ENCODE measurements at regions not wholly inside any gene's neighbourhood (a gene's known extent, or its start where the extent isn't known, plus 50 kb on each side); places are given as distances from the start of the nearest gene placed in this dataset.

GRCh38 chr2:235127931-235128330 is 176.1 kb downstream of the SH3BP4 start:
- no peaks in the 10 kb centered on the region for H4K20me1 ChIP-seq (ENCODE audit: control insufficient read depth, insufficient read depth, low read depth, low read length)
- no peak overlapping the region for H3K4me3 ChIP-seq (ENCODE audit: low read length)
- 0 out of 2 replicates have a peak, but pooled peaks cover 3% of the 10 kb centered on the region for H3K27me3 ChIP-seq (ENCODE audit: control insufficient read depth, low read length)
- TF ChIP-seq EZH2phosphoT487 (IDR thresholded peaks at IDR 0.05; ENCODE audit: borderline replicate concordance, low read length) (no peak), CTCF (IDR thresholded peaks at IDR 0.05; ENCODE audit: low read depth, low read length, poor library complexity, severe bottlenecking) (no peak)
- no peaks in the 10 kb centered on the region for H3K36me3 ChIP-seq (ENCODE audit: control insufficient read depth, low read length)
- no peaks in the 10 kb centered on the region for H3K9me2 ChIP-seq (replicated peaks; ENCODE audit: control insufficient read depth, low read length)
- no peak overlapping the region for H3K4me2 ChIP-seq (ENCODE audit: low read length)
- H3K79me2 ChIP-seq (ENCODE audit: control insufficient read depth, low read length) = no peaks in the 10 kb centered on the region
- H3K9me3 ChIP-seq (ENCODE audit: control insufficient read depth, insufficient read depth, low read length) = no peaks in the 10 kb centered on the region
- H3F3A ChIP-seq (ENCODE audit: control insufficient read depth, insufficient read depth) = no peaks in the 10 kb centered on the region
- no peaks in the 10 kb centered on the region for H3K4me1 ChIP-seq (ENCODE audit: control insufficient read depth, low read length)
- H3K27ac ChIP-seq (ENCODE audit: low read depth, low read length) = no peak overlapping the region

- no peaks in the 10 kb centered on the region for H3K27me3 ChIP-seq (ENCODE audit: control insufficient read depth, low read length)
- H3K4me3 ChIP-seq (ENCODE audit: low read length) = no peak overlapping the region
- no peaks in the 10 kb centered on the region for H3K36me3 ChIP-seq (ENCODE audit: control insufficient read depth, low read length)
- H3K9me2 ChIP-seq (replicated peaks; ENCODE audit: control insufficient read depth, low read length) = no peaks in the 10 kb centered on the region
- H3K27ac ChIP-seq (ENCODE audit: low read depth, low read length) = no peak overlapping the region
- TF ChIP-seq EZH2phosphoT487 (IDR thresholded peaks at IDR 0.05; ENCODE audit: borderline replicate concordance, low read length) = no peak
- TF ChIP-seq CTCF (IDR thresholded peaks at IDR 0.05; ENCODE audit: low read depth, low read length, poor library complexity, severe bottlenecking) = no peak
- no peaks in the 10 kb centered on the region for H3F3A ChIP-seq (ENCODE audit: control insufficient read depth, insufficient read depth)
- no peak overlapping the region for H3K4me2 ChIP-seq (ENCODE audit: low read length)
- no peaks in the 10 kb centered on the region for H3K4me1 ChIP-seq (ENCODE audit: control insufficient read depth, low read length)
- H3K9me3 ChIP-seq (ENCODE audit: control insufficient read depth, insufficient read depth, low read length) = no peaks in the 10 kb centered on the region
- no peaks in the 10 kb centered on the region for H3K79me2 ChIP-seq (ENCODE audit: control insufficient read depth, low read length)
- H4K20me1 ChIP-seq (ENCODE audit: control insufficient read depth, insufficient read depth, low read depth, low read length) = no peaks in the 10 kb centered on the region
Observed at GRCh38 chr2:235129850-235130249, 178.0 kb downstream of the SH3BP4 start.

- Histone ChIP-seq H3K27ac (ENCODE audit: low read depth, low read length) (no peak overlapping the region), H3K4me3 (ENCODE audit: low read length) (no peak overlapping the region), H3K27me3 (ENCODE audit: control insufficient read depth, low read length) (no peaks in the 10 kb centered on the region), H4K20me1 (ENCODE audit: control insufficient read depth, insufficient read depth, low read depth, low read length) (no peaks in the 10 kb centered on the region), H3F3A (ENCODE audit: control insufficient read depth, insufficient read depth) (no peaks in the 10 kb centered on the region), H3K4me1 (ENCODE audit: control insufficient read depth, low read length) (no peaks in the 10 kb centered on the region), H3K4me2 (ENCODE audit: low read length) (no peak overlapping the region), H3K79me2 (ENCODE audit: control insufficient read depth, low read length) (no peaks in the 10 kb centered on the region), H3K9me2 (replicated peaks; ENCODE audit: control insufficient read depth, low read length) (no peaks in the 10 kb centered on the region), H3K36me3 (ENCODE audit: control insufficient read depth, low read length) (no peaks in the 10 kb centered on the region), H3K9me3 (ENCODE audit: control insufficient read depth, insufficient read depth, low read length) (no peaks in the 10 kb centered on the region)
- no peak for TF ChIP-seq CTCF (IDR thresholded peaks at IDR 0.05; ENCODE audit: low read depth, low read length, poor library complexity, severe bottlenecking)
- TF ChIP-seq EZH2phosphoT487 (IDR thresholded peaks at IDR 0.05; ENCODE audit: borderline replicate concordance, low read length) = no peak
Observed at GRCh38 chr2:235131334-235132305, 179.8 kb downstream of the SH3BP4 start.

Data from DOHH2 (cell line).